ENCODE measurements at regions not wholly inside any gene's neighbourhood (a gene's known extent, or its start where the extent isn't known, plus 50 kb on each side); places are given as distances from the start of the nearest gene placed in this dataset.

- no peak for DNase-seq
Measured at GRCh38 chr10:78982726-78983125, 86.0 kb upstream of the ZMIZ1 start.

- no peak for DNase-seq
Measured at GRCh38 chr10:78983608-78984007, 85.2 kb upstream of the ZMIZ1 start.

GRCh38 chr10:78985973-78986818, 82.6 kb upstream of the ZMIZ1 start:
- DNase-seq, result no peak

DNA sequence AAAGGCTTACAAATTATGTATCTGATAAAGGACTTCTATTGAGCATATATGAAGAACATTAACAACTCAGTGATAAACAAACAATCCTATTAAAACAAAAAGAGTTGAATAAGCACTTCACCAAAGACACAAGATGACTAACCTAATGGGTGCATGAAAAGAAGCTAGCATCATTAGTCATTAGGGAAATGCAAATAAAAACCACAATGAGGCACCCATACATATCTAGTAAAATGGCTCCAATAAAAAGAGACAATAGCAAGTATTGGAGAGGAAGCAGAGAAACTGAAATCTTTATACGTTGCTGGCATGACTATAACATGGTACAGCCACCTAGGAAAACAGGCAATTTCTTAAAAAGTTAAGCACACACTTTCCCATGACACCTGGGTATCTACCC, 77.6 kb upstream of the ZMIZ1 start:
- DNase-seq, result no peak

- no peak for DNase-seq
Measured at GRCh38 chr10:78992333-78992732, 76.4 kb upstream of the ZMIZ1 start.

DNA sequence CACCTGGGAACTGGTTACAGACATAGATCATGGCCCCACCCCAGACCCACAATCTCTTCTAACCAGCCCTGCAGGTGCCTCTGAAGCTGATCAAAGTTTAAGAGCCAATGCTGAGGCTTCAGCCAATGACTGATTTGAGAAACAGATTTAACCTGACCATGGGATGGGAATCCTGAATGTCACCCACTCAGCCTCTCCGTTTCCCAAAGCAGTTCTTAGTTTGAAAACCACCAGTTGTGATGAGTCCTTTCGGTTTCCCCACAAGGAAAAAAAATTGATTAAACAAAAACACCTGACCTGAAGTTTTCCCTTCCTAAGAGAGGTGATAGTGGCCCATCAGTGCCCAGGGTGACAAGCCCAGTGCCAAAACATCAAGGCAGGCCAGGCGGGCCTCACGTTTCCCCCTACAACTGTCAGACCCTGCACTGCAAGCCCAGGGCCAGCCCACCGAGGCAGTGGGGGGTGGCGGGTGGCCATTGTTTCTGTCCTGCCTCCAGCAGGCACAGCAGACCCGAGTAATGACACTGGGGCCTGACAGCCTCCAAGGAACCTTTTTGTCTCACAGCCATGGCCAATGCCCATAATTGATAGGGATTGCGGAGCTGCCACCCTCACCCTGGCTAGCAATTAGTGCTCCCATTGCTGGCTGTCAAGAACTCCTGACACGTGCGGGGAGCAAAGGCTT, 75.4 kb upstream of the ZMIZ1 start:
- DNase-seq, result no peak

DNA sequence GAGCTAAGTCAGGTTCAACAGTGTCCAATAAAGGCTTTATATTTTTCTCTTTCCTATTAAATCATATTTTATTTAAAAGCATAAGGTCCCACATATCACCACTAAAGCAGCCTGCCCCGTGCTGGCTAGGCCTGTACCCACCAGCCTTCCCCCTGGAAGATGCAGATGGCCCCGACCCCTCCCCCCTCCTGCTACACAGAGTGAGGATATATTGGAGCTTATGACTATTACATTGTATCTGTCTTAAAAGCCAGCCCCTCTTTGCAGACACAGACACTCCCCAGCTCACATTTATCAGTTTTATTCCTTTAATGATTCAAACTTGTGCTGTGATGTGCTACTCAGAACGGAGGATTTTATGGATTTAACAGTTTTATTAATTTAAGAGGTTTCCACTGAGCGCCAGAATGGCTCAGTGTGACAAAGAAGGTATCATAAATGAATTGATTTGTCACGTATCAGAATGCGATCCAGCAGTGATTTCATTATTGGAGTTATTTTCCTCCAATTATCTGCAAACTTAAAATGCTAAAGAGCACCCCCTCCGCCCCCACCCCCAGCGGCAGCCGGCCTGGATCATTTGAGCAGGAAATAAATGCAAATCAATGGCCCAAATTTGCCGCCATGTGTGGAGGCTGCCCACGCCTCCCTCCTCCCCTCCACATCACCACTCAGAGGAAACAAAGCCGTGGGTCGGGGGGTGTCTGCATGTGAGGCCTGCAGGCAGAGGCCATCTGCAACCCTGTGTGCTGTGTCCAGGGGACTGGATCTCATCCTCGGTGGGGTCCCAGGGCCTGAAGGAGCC, 72.6 kb upstream of the ZMIZ1 start:
- DNase-seq, result no peak

GRCh38 chr10:78996792-78997129, 72.0 kb upstream of the ZMIZ1 start:
- no peak for DNase-seq

- no peak for DNase-seq
Measured at GRCh38 chr10:78997635-78998618, 70.8 kb upstream of the ZMIZ1 start.

- no peak for DNase-seq
Measured at GRCh38 chr10:79001082-79001885, 67.5 kb upstream of the ZMIZ1 start.

DNA sequence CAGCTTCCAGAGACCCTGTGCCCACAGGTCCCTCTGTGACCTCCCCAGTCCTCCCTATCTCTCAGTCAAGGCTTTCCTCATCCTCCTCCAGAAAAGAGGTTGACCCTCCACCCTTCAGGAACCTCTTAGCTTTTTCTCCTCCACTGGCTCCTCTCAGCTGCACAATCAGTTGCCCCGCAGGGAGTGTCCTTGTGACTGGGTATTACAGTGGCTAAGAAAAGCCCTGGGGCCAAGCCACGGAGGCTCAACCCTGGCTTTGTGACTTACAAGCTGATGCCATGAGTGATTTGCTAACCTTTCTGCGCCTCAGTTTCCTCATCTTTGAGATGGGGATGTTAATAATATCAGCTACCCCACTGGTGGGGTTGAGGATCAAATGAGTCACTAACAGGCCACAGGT, 66.4 kb upstream of the ZMIZ1 start:
- no peak for DNase-seq

DNA sequence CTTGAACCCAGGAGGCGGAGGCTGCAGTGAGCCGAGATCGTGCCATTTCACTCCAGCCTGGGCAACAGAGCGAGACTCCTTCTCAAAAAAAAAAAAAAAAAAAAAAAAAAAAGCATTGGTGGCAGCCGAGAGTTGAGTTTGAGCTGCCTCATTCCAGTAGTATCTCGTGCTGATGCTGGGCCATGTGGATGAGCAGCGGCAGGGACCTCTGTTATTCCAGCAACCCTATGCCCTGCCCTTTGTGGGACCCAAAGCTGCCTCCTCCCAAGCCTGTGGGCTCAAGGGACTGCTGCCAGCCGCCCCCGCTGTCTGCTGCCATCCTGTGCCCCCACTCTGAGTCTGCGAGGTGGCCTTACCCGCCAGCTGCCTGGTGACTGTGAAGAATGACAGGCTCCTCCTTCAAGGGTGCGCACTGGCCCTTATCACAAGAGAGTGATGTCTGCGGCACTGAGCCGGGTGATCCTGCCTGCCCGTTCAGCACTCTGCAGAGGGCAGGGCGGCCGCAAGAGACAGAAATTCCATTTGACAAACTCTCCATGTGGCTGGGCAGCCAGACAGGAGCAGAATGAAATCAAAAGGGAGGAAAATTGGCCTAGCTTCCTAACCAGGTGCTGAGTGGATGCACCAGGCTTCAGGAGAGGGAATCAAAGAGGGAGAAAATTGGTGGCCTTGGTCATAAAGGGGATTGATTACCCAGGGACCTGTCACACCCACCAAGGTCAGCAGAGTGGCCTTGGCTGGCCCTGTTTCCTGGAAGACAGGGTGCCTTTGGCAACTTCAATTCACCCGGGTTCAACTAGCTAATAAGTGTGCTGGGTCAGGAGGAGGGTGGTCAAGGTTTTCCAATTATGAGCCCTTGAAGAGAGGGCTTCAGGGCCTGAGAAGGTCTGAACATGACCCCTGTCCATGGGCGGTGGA, 65.3 kb upstream of the ZMIZ1 start:
- DNase-seq, result no peak

DNA sequence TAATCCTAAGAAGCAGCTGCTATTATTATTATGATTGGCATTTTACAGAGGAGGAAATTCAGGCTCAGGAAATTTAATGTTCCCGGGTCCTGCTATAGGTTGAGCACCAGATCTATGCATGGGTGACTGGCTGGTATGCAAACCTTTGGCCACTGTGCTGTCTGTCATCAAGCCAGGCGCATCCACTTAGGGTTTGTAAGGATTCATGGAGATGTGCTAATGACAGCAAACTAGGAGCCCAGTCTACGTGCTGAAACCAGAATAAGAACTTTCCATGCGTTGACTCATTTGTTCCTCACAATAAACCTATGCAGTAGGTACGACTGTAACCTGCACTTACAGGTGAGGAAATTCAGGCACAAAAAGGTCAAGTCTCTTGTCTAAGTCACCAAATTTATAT, 64.5 kb upstream of the ZMIZ1 start:
- no peak for DNase-seq

DNA sequence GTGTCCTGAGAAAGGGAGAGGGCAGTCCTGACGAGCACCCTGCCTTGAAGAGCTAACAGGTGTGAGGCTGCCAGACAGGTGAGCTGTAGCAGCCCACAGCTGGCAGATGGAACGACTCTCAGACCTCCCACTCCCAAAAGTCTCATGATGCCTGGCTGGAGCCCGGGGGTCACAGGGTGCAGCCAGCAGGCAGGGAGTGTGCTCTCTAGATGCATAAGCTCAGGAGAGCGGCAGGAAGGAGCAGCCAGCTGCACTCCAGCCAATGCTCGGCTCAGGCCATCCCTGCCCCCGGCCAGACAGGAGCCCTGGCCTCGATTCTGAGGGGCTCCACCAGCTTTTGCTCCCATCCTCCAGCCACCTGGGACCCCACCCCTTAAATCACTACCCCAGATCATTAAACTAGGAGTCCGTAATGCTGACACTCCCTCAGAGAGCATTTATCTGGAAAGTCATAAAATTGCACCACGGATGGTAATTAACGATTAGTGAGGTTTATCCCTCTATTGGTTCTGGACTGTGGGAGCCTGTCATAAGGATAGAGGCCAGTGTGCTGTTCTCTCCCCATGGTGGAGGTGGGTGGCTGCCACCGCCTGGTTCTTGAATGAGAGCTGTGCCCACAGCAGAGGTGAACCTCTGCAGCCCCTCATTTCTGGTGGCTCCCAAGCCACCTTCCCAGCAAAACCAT, 63.5 kb upstream of the ZMIZ1 start:
- no peak for DNase-seq

GRCh38 chr10:79007018-79007417, 61.7 kb upstream of the ZMIZ1 start:
- DNase-seq, result no peak

- DNase-seq, result no peak
Measured at GRCh38 chr10:79007421-79008319, 61.1 kb upstream of the ZMIZ1 start.

DNA sequence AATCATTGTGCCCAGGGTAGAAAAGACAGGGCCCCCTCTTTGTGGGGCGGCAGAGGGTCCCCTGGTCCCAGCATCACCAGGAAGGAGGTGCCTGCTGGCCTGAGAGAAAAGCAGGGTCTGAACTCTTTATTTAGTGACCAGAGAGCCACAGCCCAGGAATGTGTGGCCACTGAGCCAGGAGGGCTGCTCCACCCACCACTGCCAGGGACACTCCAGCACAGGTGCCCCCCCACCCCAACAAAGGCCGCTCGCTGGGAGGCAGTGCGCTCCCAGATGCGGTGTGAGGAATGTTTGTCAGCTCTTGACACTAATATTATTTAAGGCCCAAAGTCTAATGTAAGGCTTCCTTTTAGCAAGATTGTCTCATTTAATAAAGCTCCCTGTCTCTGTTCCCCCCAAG, 59.6 kb upstream of the ZMIZ1 start:
- DNase-seq, result no peak

DNA sequence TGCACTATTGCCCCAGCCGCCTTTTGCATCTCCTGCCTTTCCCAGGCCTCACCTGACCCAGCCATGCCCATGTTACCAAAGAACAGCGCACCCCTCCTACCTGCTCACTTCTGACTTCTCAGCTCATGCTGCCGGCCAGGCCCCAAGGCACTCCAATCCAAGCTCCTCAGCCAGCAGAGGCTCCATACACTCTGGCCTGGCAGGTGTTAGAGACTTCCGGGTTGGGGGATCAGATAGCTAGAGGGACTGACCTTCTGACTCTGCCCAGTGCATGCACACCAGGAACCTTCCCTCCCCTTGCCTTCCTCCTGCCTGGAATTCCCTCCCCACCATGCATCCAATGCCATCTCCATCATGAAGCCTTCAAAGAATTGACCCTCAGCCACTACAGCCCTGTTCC, 56.2 kb upstream of the ZMIZ1 start:
- no peak for DNase-seq

Data from activated naive CD4-positive, alpha-beta T cell treated with anti-CD3 and anti-CD28 coated beads, Interleukin-2, amount 50 U/mL, for 16 hours (primary cell).